SJCRH30 (cell line): ENCODE measurements at regions not wholly inside any gene's neighbourhood (a gene's known extent, or its start where the extent isn't known, plus 50 kb on each side); places are given as distances from the start of the nearest gene placed in this dataset.

Experiments used
- DNase-seq, 2 experiments: peaks; one replicate each; pipeline ENCODE4 v3.0.0-alpha.2; 2015 to 2020
- H3K27ac ChIP-seq: fragments of 250-450 bp; sonication (Bioruptor Pico); 2 replicates; pipeline ENCODE4 v1.5.1; 2020; ENCODE audit warnings: mild to moderate bottlenecking, moderate library complexity
- H3K27me3 ChIP-seq: fragments of 250-450 bp; sonication (Bioruptor Pico); 2 replicates; pipeline ENCODE4 v1.5.1; 2020; ENCODE audit warnings: mild to moderate bottlenecking, moderate library complexity
- H3K36me3 ChIP-seq: fragments of 250-450 bp; sonication (Bioruptor Pico); 2 replicates; pipeline ENCODE4 v1.5.1; 2020; ENCODE audit warnings: mild to moderate bottlenecking, moderate library complexity
- H3K4me1 ChIP-seq: fragments of 250-450 bp; sonication (Bioruptor Pico); 2 replicates; pipeline ENCODE4 v1.5.1; 2020; ENCODE audit warnings: mild to moderate bottlenecking, moderate library complexity
- H3K4me3 ChIP-seq: fragments of 250-450 bp; sonication (Bioruptor Pico); 2 replicates; pipeline ENCODE4 v1.5.1; 2020; ENCODE audit warnings: mild to moderate bottlenecking, moderate library complexity
- H3K9me3 ChIP-seq: fragments of 250-450 bp; sonication (Bioruptor Pico); replicated peaks from 2 replicates; pipeline ENCODE4 v1.5.1; 2020; ENCODE audit warnings: mild to moderate bottlenecking, moderate library complexity

GRCh38 chr4:156177941-156178340 lies 224.3 kb upstream of the CTSO start:
- Histone ChIP-seq H3K36me3 (no peaks in the 10 kb centered on the region), H3K4me1 (no peaks in the 10 kb centered on the region), H3K27me3 (no peaks in the 10 kb centered on the region), H3K4me3 (no peak overlapping the region), H3K27ac (no peak overlapping the region), H3K9me3 (no peaks in the 10 kb centered on the region)
- DNase-seq, result no peak

GRCh38 chr4:156176896-156177295 lies 223.2 kb upstream of the CTSO start:
- Histone ChIP-seq H3K9me3 (no peaks in the 10 kb centered on the region), H3K4me3 (no peak overlapping the region), H3K27ac (no peak overlapping the region), H3K4me1 (no peaks in the 10 kb centered on the region), H3K27me3 (no peaks in the 10 kb centered on the region), H3K36me3 (no peaks in the 10 kb centered on the region)
- DNase-seq, result no peak

DNA sequence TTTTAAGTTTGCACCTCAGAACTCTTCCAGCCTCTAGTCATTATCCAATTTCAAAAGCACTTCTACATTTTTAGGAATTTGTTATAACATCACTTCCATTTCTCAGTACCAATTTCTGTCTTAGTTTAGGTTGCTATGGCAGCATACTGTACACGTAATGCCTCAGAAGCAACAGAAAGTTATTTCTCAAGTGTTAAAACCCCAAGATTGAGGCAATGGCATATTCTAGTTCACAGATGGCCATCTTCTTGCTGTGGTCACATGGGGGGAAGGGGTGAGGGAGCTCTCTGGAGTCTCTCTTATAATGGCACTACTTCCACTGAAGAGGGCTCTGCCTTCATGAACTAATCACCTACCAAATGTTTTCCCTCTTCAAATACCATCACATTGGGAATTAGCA lies 220.3 kb upstream of the CTSO start:
- H3K27me3 ChIP-seq, result no peaks in the 10 kb centered on the region
- H3K27ac ChIP-seq, result no peak overlapping the region
- no peaks in the 10 kb centered on the region for H3K4me1 ChIP-seq
- H3K36me3 ChIP-seq, result no peaks in the 10 kb centered on the region
- H3K9me3 ChIP-seq, result no peaks in the 10 kb centered on the region
- no peak for DNase-seq
- H3K4me3 ChIP-seq, result no peak overlapping the region

DNA sequence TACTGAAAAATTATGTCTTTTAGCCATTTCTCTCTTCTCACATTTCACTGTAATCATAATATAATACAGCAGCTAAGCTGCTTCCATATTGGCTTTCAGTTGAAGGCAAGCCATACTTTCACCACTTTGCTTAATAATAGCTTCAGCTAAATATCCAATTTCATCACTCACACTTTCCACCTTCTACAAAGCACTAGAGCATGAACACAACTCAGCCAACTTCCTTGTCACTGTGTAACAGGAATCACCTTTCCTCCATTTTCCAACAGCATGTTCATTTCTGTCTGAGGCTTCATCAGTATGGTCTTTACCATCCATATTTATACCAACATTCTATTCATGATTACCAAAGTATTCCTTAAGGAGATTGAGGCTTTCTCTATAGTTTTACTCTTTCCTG lies 219.8 kb upstream of the CTSO start:
- no peak overlapping the region for H3K4me3 ChIP-seq
- H3K27ac ChIP-seq, result no peak overlapping the region
- no peaks in the 10 kb centered on the region for H3K27me3 ChIP-seq
- no peaks in the 10 kb centered on the region for H3K36me3 ChIP-seq
- no peaks in the 10 kb centered on the region for H3K4me1 ChIP-seq
- DNase-seq, result no peak
- no peaks in the 10 kb centered on the region for H3K9me3 ChIP-seq

DNA sequence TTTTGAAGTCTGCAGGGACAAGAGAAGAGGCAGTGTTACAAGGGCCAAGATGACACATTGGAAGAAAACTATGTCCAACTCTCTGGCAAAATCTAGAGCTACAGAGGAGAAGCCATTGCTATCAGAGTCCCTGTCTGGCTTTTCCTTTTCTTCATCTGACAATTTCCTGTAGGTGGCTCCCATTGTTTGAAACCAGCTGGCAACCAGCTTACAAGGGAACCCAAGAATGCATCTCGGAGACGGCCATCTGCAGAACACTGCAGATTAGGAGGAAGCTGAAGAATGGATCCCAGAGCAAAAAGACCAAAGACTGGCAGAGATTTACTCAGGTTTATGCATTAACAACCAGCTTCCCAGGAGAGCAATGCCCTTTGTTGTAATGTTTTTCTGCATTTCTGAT lies 216.2 kb upstream of the CTSO start:
- Histone ChIP-seq H3K36me3 (no peaks in the 10 kb centered on the region), H3K4me1 (no peaks in the 10 kb centered on the region), H3K4me3 (no peak overlapping the region), H3K27ac (no peak overlapping the region), H3K9me3 (no peaks in the 10 kb centered on the region), H3K27me3 (no peaks in the 10 kb centered on the region)
- DNase-seq, result no peak

GRCh38 chr4:156169011-156169410 lies 215.3 kb upstream of the CTSO start:
- no peak overlapping the region for H3K27ac ChIP-seq
- DNase-seq, result peak; percentile 35 to 65
- no peaks in the 10 kb centered on the region for H3K9me3 ChIP-seq
- no peak overlapping the region for H3K4me3 ChIP-seq
- no peaks in the 10 kb centered on the region for H3K4me1 ChIP-seq
- H3K27me3 ChIP-seq, result no peaks in the 10 kb centered on the region
- no peaks in the 10 kb centered on the region for H3K36me3 ChIP-seq

- H3K4me1 ChIP-seq, result no peaks in the 10 kb centered on the region
- no peaks in the 10 kb centered on the region for H3K27me3 ChIP-seq
- no peak for DNase-seq
- no peaks in the 10 kb centered on the region for H3K36me3 ChIP-seq
- H3K27ac ChIP-seq, result no peak overlapping the region
- no peak overlapping the region for H3K4me3 ChIP-seq
- H3K9me3 ChIP-seq, result no peaks in the 10 kb centered on the region
Measured at GRCh38 chr4:156168288-156168687, 214.6 kb upstream of the CTSO start.

GRCh38 chr4:156158747-156159146 lies 205.1 kb upstream of the CTSO start:
- DNase-seq, result no peak
- Histone ChIP-seq H3K9me3 (no peaks in the 10 kb centered on the region), H3K4me3 (no peak overlapping the region), H3K27me3 (no peaks in the 10 kb centered on the region), H3K4me1 (no peaks in the 10 kb centered on the region), H3K27ac (no peak overlapping the region), H3K36me3 (no peaks in the 10 kb centered on the region)

DNA sequence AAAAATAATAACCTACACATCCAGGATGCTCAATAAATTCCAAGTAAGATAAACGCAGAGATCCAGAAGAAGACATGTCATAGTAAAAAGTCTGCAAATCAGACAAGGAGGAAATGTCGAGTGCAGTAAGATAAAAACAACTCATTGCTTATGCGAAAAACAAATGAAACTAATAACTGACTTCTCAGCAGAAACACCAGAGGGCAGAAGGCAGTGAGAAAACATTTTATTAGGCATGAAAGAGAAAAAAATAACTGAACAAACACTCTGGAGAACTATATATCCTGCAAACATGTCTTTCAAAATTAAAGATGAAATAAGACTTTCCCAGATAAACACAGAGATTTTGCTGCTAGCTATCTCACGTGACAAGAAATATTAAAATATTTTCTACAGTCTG lies 201.3 kb upstream of the CTSO start:
- Histone ChIP-seq H3K4me3 (no peak overlapping the region), H3K4me1 (no peaks in the 10 kb centered on the region), H3K36me3 (no peaks in the 10 kb centered on the region), H3K9me3 (no peaks in the 10 kb centered on the region), H3K27ac (no peak overlapping the region), H3K27me3 (no peaks in the 10 kb centered on the region)
- no peak for DNase-seq

GRCh38 chr4:156146571-156146970 lies 192.9 kb upstream of the CTSO start:
- H3K4me1 ChIP-seq, result no peaks in the 10 kb centered on the region
- DNase-seq, result peak in 1 of 2 experiments; percentile 7
- H3K27me3 ChIP-seq, result no peaks in the 10 kb centered on the region
- no peaks in the 10 kb centered on the region for H3K36me3 ChIP-seq
- H3K9me3 ChIP-seq, result no peaks in the 10 kb centered on the region; the same call in 1 of the 2 replicates
- H3K27ac ChIP-seq, result no peak overlapping the region
- H3K4me3 ChIP-seq, result no peak overlapping the region

- no peak overlapping the region for H3K27ac ChIP-seq
- DNase-seq, result no peak
- no peaks in the 10 kb centered on the region for H3K36me3 ChIP-seq
- H3K4me3 ChIP-seq, result no peak overlapping the region
- H3K4me1 ChIP-seq, result no peaks in the 10 kb centered on the region
- H3K27me3 ChIP-seq, result no peaks in the 10 kb centered on the region
- no peaks in the 10 kb centered on the region; the same call in 1 of the 2 replicates for H3K9me3 ChIP-seq
Measured at GRCh38 chr4:156144961-156145360, 191.3 kb upstream of the CTSO start.

- no peaks in the 10 kb centered on the region for H3K27me3 ChIP-seq
- no peak overlapping the region for H3K27ac ChIP-seq
- no peaks in the 10 kb centered on the region for H3K4me1 ChIP-seq
- no peaks in the 10 kb centered on the region for H3K9me3 ChIP-seq
- no peak overlapping the region for H3K4me3 ChIP-seq
- DNase-seq, result no peak
- H3K36me3 ChIP-seq, result no peaks in the 10 kb centered on the region
Measured at GRCh38 chr4:156138781-156139280, 185.2 kb upstream of the CTSO start.

- Histone ChIP-seq H3K27ac (no peak overlapping the region), H3K4me1 (no peaks in the 10 kb centered on the region), H3K36me3 (no peaks in the 10 kb centered on the region), H3K4me3 (no peak overlapping the region), H3K9me3 (no peaks in the 10 kb centered on the region), H3K27me3 (no peaks in the 10 kb centered on the region)
- no peak for DNase-seq
Measured at GRCh38 chr4:156137679-156138473, 184.2 kb upstream of the CTSO start.

DNA sequence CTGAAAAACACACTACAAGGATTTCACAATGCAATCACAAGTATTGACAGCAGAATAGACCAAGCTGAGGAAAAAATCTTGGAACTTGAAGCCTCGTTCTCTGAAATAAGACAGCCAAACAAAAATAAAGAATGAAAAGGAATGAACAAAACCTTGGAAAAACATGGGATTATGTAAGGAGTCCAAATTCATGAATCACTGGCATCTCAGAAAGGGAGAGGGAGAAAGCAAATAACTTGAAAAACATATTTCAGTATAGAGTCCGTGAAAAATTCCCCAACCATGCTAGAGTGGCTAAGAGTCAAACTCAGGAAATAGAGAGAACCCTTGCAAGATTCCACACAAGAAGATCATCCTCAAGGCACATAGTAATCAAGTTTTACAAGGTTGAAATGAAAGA lies 178.5 kb upstream of the CTSO start:
- no peaks in the 10 kb centered on the region for H3K9me3 ChIP-seq
- DNase-seq, result no peak
- no peaks in the 10 kb centered on the region for H3K4me1 ChIP-seq
- H3K4me3 ChIP-seq, result no peak overlapping the region
- H3K36me3 ChIP-seq, result no peaks in the 10 kb centered on the region
- no peaks in the 10 kb centered on the region for H3K27me3 ChIP-seq
- no peak overlapping the region for H3K27ac ChIP-seq

DNA sequence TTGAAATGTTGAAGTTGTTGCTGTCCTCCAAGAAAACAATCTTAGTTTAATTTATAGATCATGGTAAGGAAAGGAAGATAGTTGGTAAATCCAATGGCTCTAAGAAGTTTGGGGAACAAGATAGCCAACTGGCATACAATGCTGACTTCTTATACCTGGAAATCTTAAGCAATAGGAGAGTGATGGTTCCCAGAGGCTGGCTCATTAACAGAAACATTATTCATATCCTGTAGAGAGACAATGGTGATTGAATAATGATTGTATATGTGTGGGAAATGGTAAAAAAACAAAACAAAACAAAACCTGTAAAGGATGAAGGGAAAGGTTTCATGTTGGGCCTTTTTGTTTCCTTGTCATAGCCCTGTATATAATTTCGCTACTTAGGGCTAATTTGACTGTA lies 174.9 kb upstream of the CTSO start:
- Histone ChIP-seq H3K4me1 (no peaks in the 10 kb centered on the region), H3K27me3 (no peaks in the 10 kb centered on the region), H3K9me3 (no peaks in the 10 kb centered on the region), H3K4me3 (no peak overlapping the region), H3K27ac (no peak overlapping the region), H3K36me3 (no peaks in the 10 kb centered on the region)
- DNase-seq, result no peak
